ENCODE measurements at regions not wholly inside any gene's neighbourhood (a gene's known extent, or its start where the extent isn't known, plus 50 kb on each side); places are given as distances from the start of the nearest gene placed in this dataset.

- no peak for TF ChIP-seq RCOR1 (IDR thresholded peaks at IDR 0.05; ENCODE audit: insufficient replicate concordance, low read length)
- no peak for TF ChIP-seq SMC3 (IDR thresholded peaks at IDR 0.05; ENCODE audit: low read depth, low read length)
- no peak for TF ChIP-seq BHLHE40 (IDR thresholded peaks at IDR 0.05; ENCODE audit: low read depth, low read length)
- no peak for TF ChIP-seq MAZ (IDR thresholded peaks at IDR 0.05; ENCODE audit: borderline replicate concordance, low read depth, low read length)
- TF ChIP-seq FOS (IDR thresholded peaks at IDR 0.05; ENCODE audit: low read depth, low read length) = no peak
- TF ChIP-seq POLR2A (IDR thresholded peaks at IDR 0.05; ENCODE audit: low read depth, low read length) = no peak
- no peak for TF ChIP-seq NFE2L2 (IDR thresholded peaks at IDR 0.05; ENCODE audit: low read depth, low read length)
Measured at GRCh38 chr4:38325629-38325913, 338.4 kb upstream of the KLF3 start (continued).

- Histone ChIP-seq H3K4ac (ENCODE audit: low read depth, low read length) (no peak overlapping the region), H3K36me3 (ENCODE audit: control insufficient read depth, insufficient read depth, low read length) (no peaks in the 10 kb centered on the region), H2BK5ac (ENCODE audit: low read depth, low read length, poor library complexity, severe bottlenecking) (no peak overlapping the region), H3K18ac (ENCODE audit: low read depth, low read length) (no peak overlapping the region), H4K20me1 (ENCODE audit: insufficient read depth, low read length) (no peaks in the 10 kb centered on the region), H3K27me3 (ENCODE audit: control insufficient read depth, insufficient read depth, low read length) (peaks cover 7% of the 10 kb centered on the region), H4K8ac (ENCODE audit: low read depth in 2 of 2, low read length in 2 of 2) (no peak overlapping the region), H3K56ac (ENCODE audit: extremely low read depth, insufficient read depth, low read length) (no peak overlapping the region), H3K4me1 (ENCODE audit: control insufficient read depth, insufficient read depth, low read length) (peaks cover 8% of the 10 kb centered on the region), H4K5ac (ENCODE audit: low read depth, low read length) (no peak overlapping the region), H2BK120ac (ENCODE audit: low read depth, low read length) (no peak overlapping the region), H2AK9ac (replicated peaks; ENCODE audit: low read depth, low read length, poor library complexity) (no peak overlapping the region), H3K4me2 (ENCODE audit: low read depth, low read length) (no peak overlapping the region), H3K14ac (replicated peaks; ENCODE audit: low read depth, low read length) (no peak overlapping the region), H3K4me3 (ENCODE audit: insufficient read depth, low read depth, low read length) (no peak overlapping the region), H2AK5ac (ENCODE audit: low read depth, low read length) (no peak overlapping the region), H3K23ac (ENCODE audit: low read depth, low read length) (no peak overlapping the region), H2BK20ac (ENCODE audit: low read depth, low read length) (no peak overlapping the region), H2BK15ac (ENCODE audit: low read depth, low read length) (no peak overlapping the region), H3K9me1 (ENCODE audit: insufficient read depth, low read length) (no peaks in the 10 kb centered on the region), H3K9ac (ENCODE audit: low read depth, low read length) (no peak overlapping the region), H4K91ac (ENCODE audit: insufficient read depth, low read depth, low read length) (no peak overlapping the region), H3K27ac (ENCODE audit: insufficient read depth, low read length) (no peak overlapping the region), H2AFZ (replicated peaks; ENCODE audit: low read length, poor library complexity) (no peak overlapping the region), H3K9me3 (ENCODE audit: control insufficient read depth, insufficient read depth, low read length) (no peaks in the 10 kb centered on the region; the same call in 1 of the 2 replicates), H3K79me1 (ENCODE audit: low read depth in 1 of 2, low read length in 2 of 2) (no peaks in the 10 kb centered on the region)
- in situ Hi-C loops (cut with MboI; ENCODE audit: low sequenced_read_pairs) = no loop called here
- no peak for ATAC-seq (ENCODE audit: low read depth)
- intact Hi-C loops (cut with micrococcal nuclease) = no loop called here
- no peak for DNase-seq
- ChIA-PET POLR2A (ENCODE audit: unreplicated experiment) (no interaction called here), CTCF (no interaction called here)
- WGBS, 2 experiments (ENCODE audit: extremely low coverage in 2 of 2, insufficient read length in 1 of 2) = no CpG with 5 or more reads among the region's 3 CpGs
- dilution Hi-C loops (cut with HindIII; ENCODE audit: low sequenced_read_pairs, unreplicated experiment) = no loop called here
- BruUV-seq (replicated peaks) = no TSS peak
- TF ChIP-seq BHLHE40 (IDR thresholded peaks at IDR 0.05; ENCODE audit: low read depth, low read length) (no peak), NFE2L2 (IDR thresholded peaks at IDR 0.05; ENCODE audit: low read depth, low read length) (no peak), CEBPB (IDR thresholded peaks at IDR 0.05; ENCODE audit: low read depth, low read length) (no peak), ELK1 (IDR thresholded peaks at IDR 0.05; ENCODE audit: borderline replicate concordance, low read depth, low read length) (no peak), POLR2A (IDR thresholded peaks at IDR 0.05; ENCODE audit: low read depth, low read length) (no peak), MAZ (IDR thresholded peaks at IDR 0.05; ENCODE audit: borderline replicate concordance, low read depth, low read length) (no peak)
Measured at GRCh38 chr4:38326499-38326898, 337.5 kb upstream of the KLF3 start.

Data from IMR-90 (cell line).